H1 (cell line): ENCODE measurements at regions not wholly inside any gene's neighbourhood (a gene's known extent, or its start where the extent isn't known, plus 50 kb on each side); places are given as distances from the start of the nearest gene placed in this dataset.

Experiments used
- CTBP2 ChIP-seq: IDR thresholded peaks from 2 replicates; pipeline ENCODE4 v1.7.0; 2011; ENCODE audit warnings: borderline replicate concordance, mild to moderate bottlenecking, moderate library complexity, mixed read lengths, low read length; ENCODE audit not compliant: insufficient read depth, insufficient read length
- EP300 ChIP-seq, 2 experiments: IDR thresholded peaks; 1 replicate in 1 of 2; 2 replicates in 1 of 2; pipeline ENCODE4 v1.6.1; 2011 to 2012; ENCODE audit warnings: low read depth in 2 of 2, low read length in 2 of 2, mild to moderate bottlenecking in 2 of 2, borderline replicate concordance in 1 of 2, inconsistent platforms in 1 of 2, moderate library complexity in 1 of 2
- KDM1A ChIP-seq: fragments of 200-600, 300-600 bp; sonication (generic); IDR thresholded peaks from 2 replicates; pipeline ENCODE4 v1.7.1; 2016; ENCODE audit warnings: mild to moderate bottlenecking, low read length, borderline replicate concordance
- KDM4A ChIP-seq: IDR thresholded peaks from one replicate; pipeline ENCODE4 v1.7.1; 2012; ENCODE audit warnings: low read depth, mild to moderate bottlenecking, moderate library complexity, low read length, inconsistent platforms; ENCODE audit not compliant: severe bottlenecking
- PHF8 ChIP-seq: fragments of 200-600 bp; sonication (generic); conservative IDR thresholded peaks from 2 replicates; pipeline ENCODE4 v1.7.1; 2012; ENCODE audit warnings: low read depth, mild to moderate bottlenecking, inconsistent platforms, low read length, moderate library complexity
- TAF7 ChIP-seq: optimal IDR thresholded peaks from 2 replicates; pipeline ENCODE3; 2011; ENCODE audit warnings: low read depth, mild to moderate bottlenecking, inconsistent platforms, low read length, moderate library complexity, borderline replicate concordance
- ZNF274 ChIP-seq: IDR thresholded peaks from 2 replicates; pipeline ENCODE4 v1.7.0; 2012; ENCODE audit warnings: low read length, borderline replicate concordance; ENCODE audit errors: extremely low read depth

DNA sequence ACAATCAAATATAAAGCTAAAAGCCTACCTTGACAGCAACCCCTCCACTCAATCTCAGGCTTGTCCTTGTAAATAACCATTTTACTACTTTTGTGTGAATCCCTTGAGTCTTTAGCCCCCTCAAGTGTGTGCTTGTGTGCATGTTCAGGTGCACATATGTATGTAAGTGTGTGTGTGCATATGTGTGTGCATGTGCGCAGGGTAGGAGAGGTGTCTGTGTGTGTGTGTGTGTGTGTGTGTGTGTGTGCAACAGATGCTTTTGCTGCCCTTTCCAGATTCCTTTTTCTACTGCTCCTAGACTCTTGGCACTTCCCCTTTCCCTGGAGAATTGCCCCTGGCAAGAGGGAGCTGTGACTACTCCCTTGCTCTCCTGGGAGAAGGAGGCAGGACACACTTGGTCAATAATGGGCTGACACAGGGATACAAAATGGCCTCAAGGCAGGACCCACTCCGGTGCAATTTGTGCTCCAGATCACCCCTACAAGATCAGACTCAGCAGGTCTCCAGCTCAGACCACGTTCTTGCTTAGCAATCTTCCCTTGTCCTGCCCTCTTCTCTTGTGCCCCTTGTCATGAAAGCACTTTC is 73.4 kb downstream of the IFNG start (continued):
- TF ChIP-seq EP300 (IDR thresholded peaks at IDR 0.05; ENCODE audit: borderline replicate concordance in 1 of 2, low read depth in 2 of 2, low read length in 2 of 2) (no peak), KDM1A (no peak), PHF8 (no peak), CTBP2 (no peak), KDM4A (no peak), TAF7 (no peak), ZNF274 (no peak)
